ENCODE measurements at regions not wholly inside any gene's neighbourhood (a gene's known extent, or its start where the extent isn't known, plus 50 kb on each side); places are given as distances from the start of the nearest gene placed in this dataset.

GRCh38 chrX:124917011-124917410 lies 402.7 kb upstream of the TEX13C start:
- Histone ChIP-seq H3K9ac (ENCODE audit: low read length) (no peak overlapping the region), H3K27me3 (ENCODE audit: insufficient read depth, low read length) (no peaks in the 10 kb centered on the region), H3K4me3 (ENCODE audit: low read depth, low read length, poor library complexity, severe bottlenecking) (no peak overlapping the region), H3K79me2 (ENCODE audit: insufficient read depth, low read length) (no peaks in the 10 kb centered on the region), H3K36me3 (ENCODE audit: insufficient read depth, low read length) (no peaks in the 10 kb centered on the region), H2AFZ (ENCODE audit: low read length) (no peak overlapping the region), H3K9me3 (ENCODE audit: low read length) (no peaks in the 10 kb centered on the region), H3K27ac (ENCODE audit: low read depth, low read length, poor library complexity, severe bottlenecking) (no peak overlapping the region), H3K9me2 (ENCODE audit: low read depth, low read length) (no peaks in the 10 kb centered on the region), H3K4me1 (ENCODE audit: insufficient read depth, low read length, severe bottlenecking) (no peaks in the 10 kb centered on the region), H3F3A (ENCODE audit: insufficient read depth, low read length) (no peaks in the 10 kb centered on the region), H3K4me2 (ENCODE audit: low read length) (no peak overlapping the region), H4K20me1 (ENCODE audit: insufficient read depth, low read length) (no peaks in the 10 kb centered on the region)
- no peak for TF ChIP-seq EZH2 (IDR thresholded peaks at IDR 0.05; ENCODE audit: borderline replicate concordance, low read length)
- TF ChIP-seq CTCF (IDR thresholded peaks at IDR 0.05; ENCODE audit: low read length) = no peak

GRCh38 chrX:124925681-124926080 lies 394.0 kb upstream of the TEX13C start:
- Histone ChIP-seq H3K36me3 (ENCODE audit: insufficient read depth, low read length) (no peaks in the 10 kb centered on the region), H3K9me3 (ENCODE audit: low read length) (no peaks in the 10 kb centered on the region), H3K4me1 (ENCODE audit: insufficient read depth, low read length, severe bottlenecking) (no peaks in the 10 kb centered on the region), H4K20me1 (ENCODE audit: insufficient read depth, low read length) (no peaks in the 10 kb centered on the region), H3K79me2 (ENCODE audit: insufficient read depth, low read length) (no peaks in the 10 kb centered on the region), H3K9me2 (ENCODE audit: low read depth, low read length) (no peaks in the 10 kb centered on the region), H3K4me2 (ENCODE audit: low read length) (no peak overlapping the region), H3K27me3 (ENCODE audit: insufficient read depth, low read length) (no peaks in the 10 kb centered on the region), H3K4me3 (ENCODE audit: low read depth, low read length, poor library complexity, severe bottlenecking) (no peak overlapping the region), H3K27ac (ENCODE audit: low read depth, low read length, poor library complexity, severe bottlenecking) (no peak overlapping the region), H3K9ac (ENCODE audit: low read length) (no peak overlapping the region), H2AFZ (ENCODE audit: low read length) (no peak overlapping the region), H3F3A (ENCODE audit: insufficient read depth, low read length) (no peaks in the 10 kb centered on the region)
- no peak for TF ChIP-seq EZH2 (IDR thresholded peaks at IDR 0.05; ENCODE audit: borderline replicate concordance, low read length)
- no peak for TF ChIP-seq CTCF (IDR thresholded peaks at IDR 0.05; ENCODE audit: low read length)

GRCh38 chrX:124931241-124931640 lies 388.4 kb upstream of the TEX13C start:
- no peaks in the 10 kb centered on the region for H3K9me3 ChIP-seq (ENCODE audit: low read length)
- no peak overlapping the region for H3K27ac ChIP-seq (ENCODE audit: low read depth, low read length, poor library complexity, severe bottlenecking)
- H3K79me2 ChIP-seq (ENCODE audit: insufficient read depth, low read length) = no peaks in the 10 kb centered on the region
- TF ChIP-seq CTCF (IDR thresholded peaks at IDR 0.05; ENCODE audit: low read length) (no peak), EZH2 (IDR thresholded peaks at IDR 0.05; ENCODE audit: borderline replicate concordance, low read length) (no peak)
- no peaks in the 10 kb centered on the region for H3F3A ChIP-seq (ENCODE audit: insufficient read depth, low read length)
- H3K9me2 ChIP-seq (ENCODE audit: low read depth, low read length) = no peaks in the 10 kb centered on the region
- no peak overlapping the region for H2AFZ ChIP-seq (ENCODE audit: low read length)
- no peaks in the 10 kb centered on the region for H3K36me3 ChIP-seq (ENCODE audit: insufficient read depth, low read length)
- H3K9ac ChIP-seq (ENCODE audit: low read length) = no peak overlapping the region
- H4K20me1 ChIP-seq (ENCODE audit: insufficient read depth, low read length) = no peaks in the 10 kb centered on the region
- no peak overlapping the region for H3K4me3 ChIP-seq (ENCODE audit: low read depth, low read length, poor library complexity, severe bottlenecking)
- no peaks in the 10 kb centered on the region for H3K27me3 ChIP-seq (ENCODE audit: insufficient read depth, low read length)
- no peak overlapping the region for H3K4me2 ChIP-seq (ENCODE audit: low read length)
- H3K4me1 ChIP-seq (ENCODE audit: insufficient read depth, low read length, severe bottlenecking) = no peaks in the 10 kb centered on the region
